GM10248 (cell line): ENCODE measurements at regions not wholly inside any gene's neighbourhood (a gene's known extent, or its start where the extent isn't known, plus 50 kb on each side); places are given as distances from the start of the nearest gene placed in this dataset.

Source experiments
- CTCF ChIA-PET: fragments of 300-600 bp; sonication (Branson Sonifier 250); formaldehyde crosslinking; extraction: SDS; loops from one replicate; lab custom pipeline; 2021; ENCODE audit warnings: antibody characterized with exemption; lab: Yijun Ruan, JAX
- POLR2A ChIA-PET: fragments of 350-650 bp; sonication (Branson Sonifier 250); formaldehyde crosslinking; extraction: SDS; loops from one replicate; lab custom pipeline; 2020; ENCODE audit warnings: antibody characterized with exemption; lab: Yijun Ruan, JAX
- DNase-seq: peaks from one replicate; pipeline ENCODE4 v3.0.0; 2012; ENCODE audit errors: extremely low spot score
- TF ChIP-seq, protein P1 (sequence below): IDR thresholded peaks from 2 replicates; pipeline ENCODE4 v1.5.1; 2012; ENCODE audit warnings: mild to moderate bottlenecking, low read depth; ENCODE audit errors: extremely low read depth, missing control alignments, control extremely low read depth

DNA sequence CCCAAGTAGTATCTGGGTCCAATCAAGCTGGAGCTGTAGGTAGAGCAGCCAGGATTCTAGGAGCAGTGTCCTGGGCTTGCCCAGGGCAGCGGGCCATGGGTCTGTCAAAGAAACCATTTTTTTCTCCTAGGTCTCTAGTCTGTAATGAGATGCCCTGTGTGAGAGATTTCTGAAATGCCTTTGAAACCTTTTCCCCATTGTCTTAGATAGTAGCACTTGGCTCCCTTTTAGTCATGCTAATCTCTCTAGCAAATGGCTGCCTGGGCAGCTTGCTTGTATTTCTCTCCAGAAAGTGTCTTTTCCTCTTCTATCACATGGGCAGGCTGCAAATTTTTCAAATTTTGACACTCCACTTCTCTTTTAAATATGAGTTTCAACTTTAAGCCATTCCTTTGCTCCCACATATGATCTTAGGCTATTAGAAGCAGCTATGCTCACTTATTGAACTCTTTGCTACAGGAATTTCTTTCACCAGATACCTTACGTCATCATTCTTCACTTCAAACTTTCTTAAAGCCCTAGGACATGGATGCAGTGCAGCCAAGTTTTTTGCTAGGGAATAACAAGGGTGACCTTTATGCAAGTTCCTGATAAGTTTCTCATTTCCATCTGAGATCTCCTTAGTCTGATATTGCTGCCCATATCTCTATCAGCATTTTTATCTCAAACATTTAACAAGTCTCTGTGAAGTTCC is 890.2 kb upstream of the VRK2 start:
- CTCF ChIA-PET, result interaction anchor here (1.3 kb wide), 1 partner anchor 87 kb away, joined by 3 read pairs; no protein-coding TSS in a partner anchor
- POLR2A ChIA-PET, result no interaction called here
- TF ChIP-seq, protein P1, sequence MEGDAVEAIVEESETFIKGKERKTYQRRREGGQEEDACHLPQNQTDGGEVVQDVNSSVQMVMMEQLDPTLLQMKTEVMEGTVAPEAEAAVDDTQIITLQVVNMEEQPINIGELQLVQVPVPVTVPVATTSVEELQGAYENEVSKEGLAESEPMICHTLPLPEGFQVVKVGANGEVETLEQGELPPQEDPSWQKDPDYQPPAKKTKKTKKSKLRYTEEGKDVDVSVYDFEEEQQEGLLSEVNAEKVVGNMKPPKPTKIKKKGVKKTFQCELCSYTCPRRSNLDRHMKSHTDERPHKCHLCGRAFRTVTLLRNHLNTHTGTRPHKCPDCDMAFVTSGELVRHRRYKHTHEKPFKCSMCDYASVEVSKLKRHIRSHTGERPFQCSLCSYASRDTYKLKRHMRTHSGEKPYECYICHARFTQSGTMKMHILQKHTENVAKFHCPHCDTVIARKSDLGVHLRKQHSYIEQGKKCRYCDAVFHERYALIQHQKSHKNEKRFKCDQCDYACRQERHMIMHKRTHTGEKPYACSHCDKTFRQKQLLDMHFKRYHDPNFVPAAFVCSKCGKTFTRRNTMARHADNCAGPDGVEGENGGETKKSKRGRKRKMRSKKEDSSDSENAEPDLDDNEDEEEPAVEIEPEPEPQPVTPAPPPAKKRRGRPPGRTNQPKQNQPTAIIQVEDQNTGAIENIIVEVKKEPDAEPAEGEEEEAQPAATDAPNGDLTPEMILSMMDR, result no peak
- DNase-seq, result no peak

DNA sequence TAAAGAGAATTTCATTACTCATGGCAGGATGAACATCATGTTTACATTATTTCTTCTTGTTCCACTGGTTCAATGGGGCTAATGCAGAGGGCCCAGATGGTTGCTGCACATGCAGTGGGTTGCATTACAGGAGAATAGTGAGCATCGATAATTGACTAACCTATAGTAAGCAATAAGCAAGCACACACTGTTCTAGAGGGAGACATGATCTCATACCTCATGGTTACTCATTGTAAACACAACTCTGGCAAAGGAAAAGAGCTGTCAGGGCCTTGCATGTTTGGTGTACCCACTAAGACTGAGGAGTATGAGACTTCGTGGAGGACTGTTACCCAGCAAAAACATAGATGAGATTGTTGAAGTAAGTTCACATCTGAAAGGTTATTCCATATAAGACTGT is 885.6 kb upstream of the VRK2 start:
- no peak for DNase-seq
- ChIA-PET CTCF (interaction anchor here (0.5 kb wide), 1 partner anchor 18 kb away, joined by 3 read pairs; no protein-coding TSS in a partner anchor), POLR2A (no interaction called here)
- TF ChIP-seq, protein P1, result no peak

DNA sequence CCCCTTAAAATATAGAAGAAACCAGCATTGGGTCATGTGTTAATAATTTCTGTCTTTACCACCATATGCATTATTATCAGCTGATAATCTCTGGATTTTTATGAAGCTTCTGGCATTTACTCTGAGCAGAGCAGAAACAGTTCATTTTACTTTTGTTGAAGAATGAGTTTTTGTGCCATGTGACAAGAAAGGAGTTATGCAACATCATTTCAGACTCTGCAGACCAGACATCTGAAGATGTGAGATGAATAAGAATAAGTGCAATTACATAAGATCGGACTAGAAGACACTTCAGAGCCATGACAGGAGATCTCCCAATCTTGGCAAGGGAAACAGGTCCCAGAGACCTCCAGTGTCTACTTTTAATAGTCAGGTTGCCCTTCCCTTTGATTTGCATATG is 869.4 kb upstream of the VRK2 start:
- ChIA-PET CTCF (interaction anchor here (1.6 kb wide), 1 partner anchor 27 kb away, joined by 3 read pairs; no protein-coding TSS in a partner anchor), POLR2A (no interaction called here)
- TF ChIP-seq, protein P1, result no peak
- DNase-seq, result no peak

DNA sequence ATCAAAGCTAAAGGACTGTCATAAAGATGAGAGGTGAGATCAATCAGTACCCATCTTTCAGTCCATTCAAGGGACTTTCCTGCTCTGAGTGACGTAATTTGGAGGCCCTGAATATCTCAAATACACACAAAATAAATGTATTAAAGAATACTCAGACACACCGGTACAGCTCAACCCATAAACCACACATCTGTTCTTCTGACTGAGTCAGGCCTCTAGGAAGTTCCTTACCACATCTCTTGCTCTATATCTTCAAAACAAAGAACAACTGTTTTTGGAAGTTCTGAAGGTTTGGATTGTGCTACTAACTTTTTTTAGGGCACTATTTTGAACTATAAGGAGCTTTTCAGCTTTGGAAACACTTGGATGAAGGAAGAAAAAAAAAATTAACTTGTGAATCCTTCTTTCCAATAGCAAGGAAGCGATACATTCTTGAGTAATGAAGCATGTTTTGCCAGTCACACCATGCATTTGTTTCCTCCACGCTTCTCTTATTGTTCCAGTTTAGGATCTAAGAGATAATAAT is 866.5 kb upstream of the VRK2 start:
- TF ChIP-seq, protein P1, result no peak
- ChIA-PET CTCF (no interaction called here), POLR2A (no interaction called here)
- DNase-seq, result no peak

DNA sequence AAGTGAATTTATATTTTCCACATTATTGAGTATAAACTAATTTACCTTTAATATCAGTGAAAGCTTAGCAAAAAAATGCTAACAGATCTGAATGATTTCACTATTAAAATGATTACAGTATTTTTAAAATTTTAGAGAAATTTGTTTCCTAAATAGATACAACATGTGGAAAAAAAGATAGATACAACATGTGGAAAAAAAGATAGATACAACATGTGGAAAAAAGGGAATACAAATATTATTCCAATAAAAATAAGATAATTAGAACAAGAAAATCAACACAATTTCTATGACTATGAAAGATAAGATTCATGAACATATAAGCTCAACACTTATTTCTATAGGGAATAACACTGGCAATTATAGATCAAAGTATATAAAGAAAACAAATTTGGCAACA is 865.9 kb upstream of the VRK2 start:
- no peak for DNase-seq
- POLR2A ChIA-PET, result no interaction called here
- TF ChIP-seq, protein P1, result no peak
- CTCF ChIA-PET, result no interaction called here

DNA sequence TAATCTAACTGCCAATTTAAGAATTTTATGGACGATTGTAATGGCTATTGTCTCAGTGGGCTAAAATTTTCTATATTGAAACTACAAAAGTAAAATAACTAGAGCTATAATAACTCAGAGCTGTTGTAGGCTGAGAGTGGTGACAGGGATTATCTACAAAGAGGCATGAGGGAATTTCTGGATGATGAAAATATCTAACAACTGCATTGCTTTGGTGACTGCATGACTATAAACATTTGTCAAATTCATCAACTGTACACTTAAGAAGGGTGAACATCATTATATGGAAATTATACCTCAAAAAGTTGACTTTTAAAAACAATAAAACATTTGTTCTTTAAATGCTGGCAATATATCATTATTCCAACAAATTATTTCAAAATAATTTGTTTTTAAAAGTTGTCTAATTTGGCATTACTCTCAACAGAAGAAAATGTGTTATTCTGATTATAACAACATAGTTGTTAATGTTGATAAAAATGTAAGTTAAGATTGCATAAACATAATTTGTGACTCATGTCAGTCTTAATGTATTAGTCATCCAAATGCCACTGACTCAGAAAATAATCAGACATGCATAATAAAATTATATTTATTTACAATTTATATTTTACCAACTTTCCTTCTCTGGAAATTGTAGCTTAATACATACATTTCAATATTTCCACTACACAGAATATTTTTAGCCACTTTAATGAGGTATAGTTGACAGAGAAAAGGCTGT is 865.1 kb upstream of the VRK2 start:
- ChIA-PET CTCF (interaction anchor here (1.7 kb wide), 1 partner anchor 32 kb away, joined by 5 read pairs; no protein-coding TSS in a partner anchor), POLR2A (no interaction called here)
- TF ChIP-seq, protein P1, result no peak
- DNase-seq, result no peak
